ENCODE measurements at regions not wholly inside any gene's neighbourhood (a gene's known extent, or its start where the extent isn't known, plus 50 kb on each side); places are given as distances from the start of the nearest gene placed in this dataset.

GRCh38 chr13:79062291-79062690 lies 343.8 kb downstream of the RBM26 start:
- TF ChIP-seq CTCF (IDR thresholded peaks at IDR 0.05; ENCODE audit: control extremely low read depth in 1 of 3, insufficient read depth in 1 of 3, low read depth in 1 of 3, low read length in 3 of 3) (no peak), POLR2A (IDR thresholded peaks at IDR 0.05; ENCODE audit: control extremely low read depth in 1 of 2, low read depth in 2 of 2, low read length in 2 of 2) (no peak), MAX (IDR thresholded peaks at IDR 0.05) (no peak), CEBPB (IDR thresholded peaks at IDR 0.05; ENCODE audit: low read depth, low read length) (no peak), BRCA1 (IDR thresholded peaks at IDR 0.05; ENCODE audit: low read depth, low read length) (no peak)

Measured in H1 (cell line).